SJCRH30 (cell line): ENCODE measurements at regions not wholly inside any gene's neighbourhood (a gene's known extent, or its start where the extent isn't known, plus 50 kb on each side); places are given as distances from the start of the nearest gene placed in this dataset.

Source experiments
- DNase-seq, 2 experiments: peaks; one replicate each; pipeline ENCODE4 v3.0.0-alpha.2; 2015 to 2020
- H3K27ac ChIP-seq: fragments of 250-450 bp; sonication (Bioruptor Pico); 2 replicates; pipeline ENCODE4 v1.5.1; 2020; ENCODE audit warnings: mild to moderate bottlenecking, moderate library complexity
- H3K27me3 ChIP-seq: fragments of 250-450 bp; sonication (Bioruptor Pico); 2 replicates; pipeline ENCODE4 v1.5.1; 2020; ENCODE audit warnings: mild to moderate bottlenecking, moderate library complexity
- H3K36me3 ChIP-seq: fragments of 250-450 bp; sonication (Bioruptor Pico); 2 replicates; pipeline ENCODE4 v1.5.1; 2020; ENCODE audit warnings: mild to moderate bottlenecking, moderate library complexity
- H3K4me1 ChIP-seq: fragments of 250-450 bp; sonication (Bioruptor Pico); 2 replicates; pipeline ENCODE4 v1.5.1; 2020; ENCODE audit warnings: mild to moderate bottlenecking, moderate library complexity
- H3K4me3 ChIP-seq: fragments of 250-450 bp; sonication (Bioruptor Pico); 2 replicates; pipeline ENCODE4 v1.5.1; 2020; ENCODE audit warnings: mild to moderate bottlenecking, moderate library complexity
- H3K9me3 ChIP-seq: fragments of 250-450 bp; sonication (Bioruptor Pico); replicated peaks from 2 replicates; pipeline ENCODE4 v1.5.1; 2020; ENCODE audit warnings: mild to moderate bottlenecking, moderate library complexity

- no peak for DNase-seq
- Histone ChIP-seq H3K27ac (no peak overlapping the region), H3K4me3 (no peak overlapping the region)
Measured at GRCh38 chr3:31230425-31231223, 302.1 kb upstream of the STT3B start.

DNA sequence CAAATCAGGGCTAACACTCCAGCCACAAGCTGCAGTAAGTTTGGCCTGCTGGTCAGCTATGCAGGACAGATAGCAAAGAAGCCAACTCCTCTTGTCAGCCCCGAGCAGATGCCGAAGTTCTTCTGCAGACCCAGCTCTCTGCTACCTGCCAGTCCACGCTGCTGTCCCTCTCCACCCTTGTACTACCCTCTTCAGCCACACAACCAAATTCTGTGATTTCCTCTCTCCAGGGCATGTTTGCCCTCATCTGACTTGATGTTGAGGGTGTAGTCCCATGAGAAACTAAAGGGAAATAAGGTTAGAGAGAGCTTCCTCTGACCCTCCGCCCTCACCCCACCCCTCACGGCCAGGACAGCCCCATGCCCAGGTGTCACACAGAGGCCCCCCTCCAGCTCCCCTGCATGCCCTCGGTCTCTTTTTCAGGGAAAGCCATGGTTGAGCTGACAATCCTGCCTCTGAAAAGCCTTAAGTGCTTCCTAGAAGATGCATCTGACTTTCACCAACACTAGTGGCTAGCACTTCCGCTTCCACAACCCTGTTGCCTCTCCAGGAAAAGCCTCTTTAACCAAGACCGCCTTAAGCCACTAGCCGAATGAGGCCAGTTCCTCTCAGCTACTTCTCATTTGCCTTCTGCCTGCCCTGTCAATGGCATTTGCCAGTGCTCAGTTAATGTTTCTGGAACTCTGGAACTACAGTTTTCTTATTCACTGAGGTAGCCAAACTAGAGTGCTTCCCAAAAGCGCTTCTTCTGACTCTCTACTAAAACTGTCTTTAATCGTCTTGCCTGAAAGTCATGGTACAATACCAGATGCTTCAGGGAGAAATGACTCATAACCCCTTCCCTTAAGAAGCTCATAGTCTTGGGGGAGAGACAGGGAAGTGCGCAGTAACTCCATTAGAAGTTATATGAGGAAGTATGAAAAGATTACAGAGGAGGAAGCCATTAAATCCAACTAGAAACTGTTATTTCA, 300.4 kb upstream of the STT3B start:
- DNase-seq = no peak
- no peaks in the 10 kb centered on the region for H3K36me3 ChIP-seq
- no peaks in the 10 kb centered on the region for H3K27me3 ChIP-seq
- no peaks in the 10 kb centered on the region for H3K4me1 ChIP-seq
- no peak overlapping the region for H3K4me3 ChIP-seq
- H3K9me3 ChIP-seq = no peaks in the 10 kb centered on the region
- H3K27ac ChIP-seq = no peak overlapping the region

More at GRCh38 chr3:31230425-31231223, 302.1 kb upstream of the STT3B start:
- Histone ChIP-seq H3K27me3 (no peaks in the 10 kb centered on the region), H3K9me3 (no peaks in the 10 kb centered on the region), H3K4me1 (no peaks in the 10 kb centered on the region), H3K36me3 (no peaks in the 10 kb centered on the region)

GRCh38 chr3:31234145-31234544, 298.6 kb upstream of the STT3B start:
- Histone ChIP-seq H3K36me3 (no peaks in the 10 kb centered on the region), H3K9me3 (no peaks in the 10 kb centered on the region), H3K4me1 (no peaks in the 10 kb centered on the region), H3K27me3 (no peaks in the 10 kb centered on the region), H3K27ac (no peak overlapping the region), H3K4me3 (no peak overlapping the region)
- DNase-seq = no peak

DNA sequence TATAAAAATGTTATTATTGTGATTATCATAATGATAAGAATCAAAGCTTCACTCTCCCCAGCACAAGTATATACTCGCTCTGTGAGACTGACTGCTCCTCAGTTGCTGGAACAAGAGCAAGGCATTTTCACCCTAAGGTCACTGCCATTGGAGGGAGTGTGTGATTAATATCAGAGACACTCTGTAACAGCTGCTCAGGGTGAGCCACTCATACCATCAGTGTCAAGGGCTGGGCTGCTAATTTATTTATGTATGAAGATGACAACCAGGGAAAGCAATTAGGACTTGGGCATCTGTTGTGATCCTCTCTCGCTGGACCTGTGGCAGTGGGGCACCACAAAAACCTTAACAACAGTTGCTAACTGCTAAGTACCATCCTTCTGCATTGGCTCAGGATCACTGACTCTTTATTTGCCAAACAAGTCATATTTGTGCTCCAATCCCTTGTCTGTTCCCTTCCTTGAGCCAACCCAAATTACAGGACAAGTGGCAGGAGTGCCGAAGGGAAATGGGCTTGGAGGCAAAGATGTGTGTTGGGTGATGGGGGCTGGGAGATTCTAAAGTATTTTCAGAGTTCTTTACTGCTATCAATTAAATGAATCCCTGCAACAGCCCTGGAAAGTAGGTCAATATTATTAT, 297.5 kb upstream of the STT3B start:
- Histone ChIP-seq H3K9me3 (no peaks in the 10 kb centered on the region), H3K36me3 (no peaks in the 10 kb centered on the region), H3K27ac (no peak overlapping the region), H3K27me3 (no peaks in the 10 kb centered on the region), H3K4me1 (no peaks in the 10 kb centered on the region), H3K4me3 (no peak overlapping the region)
- DNase-seq = peak; percentile 22 to 39

DNA sequence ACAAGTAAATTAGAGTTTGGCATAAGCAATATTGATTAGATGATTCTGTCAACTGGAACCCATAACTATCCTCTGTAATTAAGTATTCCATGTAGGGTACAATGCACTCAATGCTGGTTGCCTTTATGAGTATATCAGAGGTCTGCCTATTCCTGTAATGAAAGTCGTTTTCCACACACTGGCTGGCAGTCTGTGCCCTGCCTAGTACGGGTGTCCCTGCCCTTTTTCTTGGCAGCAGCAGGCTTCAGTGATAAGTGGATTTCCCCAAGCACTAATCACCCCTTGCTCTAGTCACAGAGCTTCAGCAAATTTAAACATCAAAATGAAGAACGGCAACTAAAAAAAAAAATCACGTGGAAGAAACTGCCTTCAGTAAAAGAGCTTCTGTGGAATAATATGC, 294.8 kb upstream of the STT3B start:
- no peaks in the 10 kb centered on the region for H3K4me1 ChIP-seq
- H3K27ac ChIP-seq = no peak overlapping the region
- H3K27me3 ChIP-seq = no peaks in the 10 kb centered on the region

DNA sequence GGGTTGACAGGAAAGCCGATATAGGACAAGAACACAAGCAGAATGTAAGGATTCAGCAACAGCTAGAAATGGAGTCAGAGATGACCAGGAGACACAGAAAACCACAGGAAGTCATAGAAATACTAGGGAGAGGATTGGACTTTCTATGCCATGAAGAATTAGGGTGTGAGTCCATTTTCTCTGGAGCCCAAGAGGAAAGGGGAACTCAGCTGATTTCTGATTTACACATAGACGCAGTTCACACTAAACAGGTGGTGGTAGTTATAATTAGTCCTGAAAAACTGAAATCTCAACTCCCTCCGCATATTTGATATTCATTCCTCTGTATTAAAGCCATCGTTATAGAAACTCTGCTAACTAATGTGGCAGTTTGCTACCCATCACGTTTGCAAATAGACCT, 292.7 kb upstream of the STT3B start:
- no peak overlapping the region for H3K4me3 ChIP-seq
- no peaks in the 10 kb centered on the region for H3K4me1 ChIP-seq
- no peaks in the 10 kb centered on the region for H3K27me3 ChIP-seq
- no peaks in the 10 kb centered on the region for H3K36me3 ChIP-seq
- no peak for DNase-seq
- no peak overlapping the region for H3K27ac ChIP-seq
- no peaks in the 10 kb centered on the region for H3K9me3 ChIP-seq

More for the DNA sequence above, 294.8 kb upstream of the STT3B start:
- H3K9me3 ChIP-seq = no peaks in the 10 kb centered on the region
- no peak for DNase-seq
- no peak overlapping the region for H3K4me3 ChIP-seq
- H3K36me3 ChIP-seq = no peaks in the 10 kb centered on the region

- H3K9me3 ChIP-seq = no peaks in the 10 kb centered on the region
- no peaks in the 10 kb centered on the region for H3K36me3 ChIP-seq
- H3K4me1 ChIP-seq = no peaks in the 10 kb centered on the region
- no peak for DNase-seq
- H3K4me3 ChIP-seq = no peak overlapping the region
- H3K27me3 ChIP-seq = no peaks in the 10 kb centered on the region
- no peak overlapping the region for H3K27ac ChIP-seq
Measured at GRCh38 chr3:31240466-31240865, 292.3 kb upstream of the STT3B start.

DNA sequence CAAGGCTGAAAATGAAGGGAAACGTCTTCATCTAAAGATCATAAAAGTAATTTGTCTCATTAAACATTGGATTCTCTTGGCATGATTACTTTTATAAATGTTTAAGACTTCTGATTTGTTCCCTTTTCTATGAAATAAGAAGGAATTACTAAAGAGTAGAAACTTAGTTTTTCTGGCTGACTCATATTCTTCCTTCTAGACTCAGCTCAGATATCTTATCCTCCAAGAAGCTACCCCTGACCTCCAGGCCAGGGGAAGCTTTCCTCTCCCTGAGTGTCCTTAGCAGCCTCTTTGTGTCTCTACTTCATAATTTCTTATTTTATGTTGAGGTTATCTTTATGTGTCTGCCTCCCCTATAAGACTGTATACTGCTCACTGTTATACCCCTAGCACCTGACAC, 291.9 kb upstream of the STT3B start:
- Histone ChIP-seq H3K27me3 (no peaks in the 10 kb centered on the region), H3K9me3 (no peaks in the 10 kb centered on the region), H3K36me3 (no peaks in the 10 kb centered on the region), H3K4me3 (no peak overlapping the region), H3K27ac (no peak overlapping the region), H3K4me1 (no peaks in the 10 kb centered on the region)
- DNase-seq = no peak

DNA sequence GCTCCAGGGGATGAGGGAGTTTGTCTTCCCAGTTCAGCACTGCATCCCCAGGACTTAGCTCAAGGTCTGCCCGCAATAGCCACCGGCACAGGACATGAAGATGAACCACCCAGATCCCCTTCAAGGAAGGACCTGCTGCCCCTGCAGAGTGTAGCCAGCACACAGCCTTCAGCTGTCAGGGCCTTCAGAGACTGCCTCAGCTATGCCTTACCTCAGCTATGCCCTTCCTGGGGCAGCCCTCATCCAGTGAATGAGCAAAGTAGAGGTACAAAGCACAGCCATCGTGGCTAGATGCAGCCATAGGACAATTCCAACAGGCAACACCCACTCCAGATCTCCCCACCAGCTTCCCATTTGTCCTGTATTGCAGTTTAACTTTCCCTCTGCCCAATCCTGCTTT, 291.2 kb upstream of the STT3B start:
- Histone ChIP-seq H3K27ac (no peak overlapping the region), H3K4me3 (no peak overlapping the region), H3K36me3 (no peaks in the 10 kb centered on the region), H3K27me3 (no peaks in the 10 kb centered on the region), H3K4me1 (no peaks in the 10 kb centered on the region), H3K9me3 (no peaks in the 10 kb centered on the region)
- DNase-seq = no peak

DNA sequence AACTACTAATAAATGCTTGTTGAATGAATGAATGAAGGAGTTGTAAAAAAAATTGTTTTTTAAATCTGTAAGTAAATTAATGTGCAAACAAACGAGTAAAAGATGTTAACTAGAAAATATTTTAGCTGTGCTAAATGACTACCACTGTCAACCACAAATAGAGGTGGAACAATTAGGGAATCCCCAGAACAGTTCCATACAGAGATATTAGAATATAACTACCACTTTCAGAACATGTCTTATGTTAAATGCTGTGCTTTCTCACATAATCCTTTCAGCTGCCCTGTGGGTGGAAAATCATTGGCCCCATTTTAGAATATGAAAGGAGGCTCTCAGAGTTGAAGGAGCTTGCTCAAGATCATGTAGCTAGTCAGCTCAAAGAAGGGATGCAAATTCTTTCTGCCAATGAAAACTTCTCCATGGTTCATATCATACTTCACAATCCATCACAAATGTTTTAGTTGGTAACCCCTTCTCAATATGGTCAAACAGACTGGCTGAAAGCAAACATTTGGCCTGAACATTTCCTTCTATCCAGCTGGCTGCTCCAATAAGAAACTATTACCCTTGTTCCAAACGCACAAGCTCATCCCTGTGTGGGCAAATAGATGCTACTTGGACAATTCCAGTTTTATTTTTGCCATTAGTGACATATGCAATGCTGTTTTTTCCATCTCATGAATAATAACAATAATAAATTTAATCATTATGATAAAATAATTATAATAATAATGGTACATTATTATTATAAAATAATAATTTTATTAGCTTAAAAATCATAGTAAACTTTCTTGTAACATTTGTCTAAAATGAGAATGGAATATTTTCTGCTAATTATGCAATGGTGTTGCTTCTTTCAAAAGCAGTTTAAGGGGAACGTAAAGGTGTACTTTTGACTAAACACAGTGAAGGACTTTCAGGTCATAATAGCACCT, 290.4 kb upstream of the STT3B start:
- Histone ChIP-seq H3K4me1 (no peaks in the 10 kb centered on the region), H3K36me3 (no peaks in the 10 kb centered on the region), H3K9me3 (no peaks in the 10 kb centered on the region), H3K27ac (no peak overlapping the region), H3K27me3 (no peaks in the 10 kb centered on the region), H3K4me3 (no peak overlapping the region)
- DNase-seq = no peak

DNA sequence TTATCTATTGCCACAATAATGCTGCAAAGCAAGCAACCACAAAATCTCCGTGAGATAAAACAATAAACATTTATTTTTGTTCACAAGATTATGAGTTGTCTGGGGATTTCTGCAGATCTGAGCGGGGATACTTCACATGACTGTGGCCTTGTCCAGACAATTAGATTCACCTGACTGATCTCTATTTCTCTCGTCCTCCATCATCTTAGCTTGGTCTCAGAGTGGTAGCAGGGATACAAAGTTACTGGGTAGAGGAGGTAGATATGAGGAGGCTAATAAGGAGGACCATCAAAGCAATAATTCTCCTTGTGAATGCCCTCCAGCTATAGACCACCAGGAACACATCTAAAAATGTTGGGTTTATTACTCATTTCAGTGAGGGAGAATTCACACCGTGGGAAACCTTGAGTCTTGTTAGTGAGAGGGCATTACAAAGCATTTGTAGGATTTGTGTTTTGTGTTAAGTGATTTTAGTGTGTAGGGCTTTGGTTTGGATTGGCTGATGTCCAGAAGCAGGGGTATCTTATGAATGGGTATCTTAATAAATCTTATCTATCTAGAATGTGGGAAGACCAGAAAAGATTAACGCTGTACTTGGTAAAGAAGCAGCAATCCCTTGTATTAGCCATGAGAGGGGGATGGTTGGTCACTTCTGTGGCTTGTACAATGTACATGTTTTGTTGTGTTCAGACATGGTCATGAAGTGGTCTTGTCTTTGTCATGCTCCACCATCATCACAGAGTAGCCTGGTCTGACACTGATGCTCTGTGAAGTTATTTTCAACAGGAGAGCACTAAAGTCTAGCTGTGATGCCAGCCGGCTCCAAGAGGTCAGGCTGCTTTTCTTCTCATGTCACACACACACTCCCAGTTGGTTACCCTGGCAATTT, 287.6 kb upstream of the STT3B start:
- H3K9me3 ChIP-seq = no peaks in the 10 kb centered on the region
- no peak overlapping the region for H3K27ac ChIP-seq

DNA sequence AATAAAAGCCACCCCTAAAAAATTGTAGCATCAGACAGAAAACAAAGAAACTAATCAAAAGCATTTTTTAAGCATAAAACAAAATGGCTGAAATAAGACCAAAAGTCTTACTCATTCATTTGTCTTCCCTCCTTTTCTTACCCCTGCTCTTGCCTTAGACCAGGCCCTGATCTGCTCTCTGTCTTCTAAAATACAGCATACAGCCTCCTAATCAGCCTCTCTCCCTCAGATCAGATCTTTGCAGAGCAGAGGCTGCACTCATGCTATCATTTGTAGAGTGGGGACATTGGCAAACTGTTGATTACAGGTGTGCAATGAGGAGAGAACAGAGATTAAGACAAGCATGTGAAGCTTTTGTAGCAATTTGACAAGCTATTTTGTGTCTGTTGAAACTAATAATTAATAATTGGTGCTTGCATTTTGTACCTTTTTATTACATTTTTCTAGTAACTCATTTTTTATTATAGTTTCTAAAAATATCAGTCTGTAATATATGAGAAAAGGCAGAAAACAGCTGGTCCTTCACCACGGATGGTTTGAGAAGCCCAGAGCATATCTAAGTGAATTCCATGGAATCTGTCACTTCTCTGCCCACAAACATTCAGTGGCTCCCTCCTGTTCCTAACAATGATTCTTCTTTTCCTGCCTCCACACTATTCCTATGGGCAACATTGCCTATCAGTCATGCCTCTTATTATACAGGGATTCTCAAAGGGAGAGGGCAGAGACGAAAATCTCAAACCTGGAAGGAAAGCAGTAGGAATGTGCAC, 286.2 kb upstream of the STT3B start:
- no peak overlapping the region for H3K27ac ChIP-seq
- no peak overlapping the region for H3K4me3 ChIP-seq
- H3K36me3 ChIP-seq = no peaks in the 10 kb centered on the region
- no peaks in the 10 kb centered on the region for H3K9me3 ChIP-seq
- H3K27me3 ChIP-seq = no peaks in the 10 kb centered on the region
- no peaks in the 10 kb centered on the region for H3K4me1 ChIP-seq
- DNase-seq = no peak

More for the DNA sequence above, 287.6 kb upstream of the STT3B start:
- H3K36me3 ChIP-seq = no peaks in the 10 kb centered on the region
- H3K4me3 ChIP-seq = no peak overlapping the region
- H3K4me1 ChIP-seq = no peaks in the 10 kb centered on the region
- no peak for DNase-seq
- H3K27me3 ChIP-seq = no peaks in the 10 kb centered on the region

GRCh38 chr3:31247063-31247447, 285.7 kb upstream of the STT3B start:
- H3K4me1 ChIP-seq = no peaks in the 10 kb centered on the region
- no peaks in the 10 kb centered on the region for H3K27me3 ChIP-seq
- H3K36me3 ChIP-seq = no peaks in the 10 kb centered on the region
- DNase-seq = no peak
- H3K9me3 ChIP-seq = no peaks in the 10 kb centered on the region
- no peak overlapping the region for H3K27ac ChIP-seq
- H3K4me3 ChIP-seq = no peak overlapping the region
